SK-N-SH (cell line): ENCODE measurements at regions not wholly inside any gene's neighbourhood (a gene's known extent, or its start where the extent isn't known, plus 50 kb on each side); places are given as distances from the start of the nearest gene placed in this dataset.

Experiments used
- CTCF ChIA-PET: fragments of 300-600, 350-600 bp; formaldehyde crosslinking; extraction: SDS; loops from one replicate; lab custom pipeline; 2021; lab: Yijun Ruan, JAX
- POLR2A ChIA-PET: fragments of 350-600 bp; sonication (Branson Sonifier 250); formaldehyde crosslinking; extraction: SDS; loops from one replicate; lab custom pipeline; 2020; ENCODE audit warnings: antibody characterized with exemption, inconsistent platforms; lab: Yijun Ruan, JAX
- DNase-seq: peaks from one replicate; pipeline ENCODE4 v3.0.0; 2012
- H2AFZ ChIP-seq: fragments of 200-600 bp; sonication (generic); 2 replicates; pipeline ENCODE4 v1.8.1; 2016; ENCODE audit warnings: antibody characterized with exemption, mild to moderate bottlenecking, low read depth
- H3F3A ChIP-seq: fragments of 200-600 bp; sonication (generic); replicated peaks from 2 replicates; pipeline ENCODE3; 2016; ENCODE audit warnings: antibody characterized with exemption, mild to moderate bottlenecking; ENCODE audit not compliant: insufficient read depth
- H3K27ac ChIP-seq, 2 experiments: fragments of 200-500 bp in 1 of 2; fragments of 200-600 bp in 1 of 2; sonication (Bioruptor generic) in 1 of 2; sonication (generic), shearing (Covaris generic) in 1 of 2; 2 replicates each; pipeline versions ENCODE4 v1.5.1 to v1.6.1; 2014 to 2016; ENCODE audit warnings: low read depth in 2 of 2, inconsistent platforms in 1 of 2, low read length in 1 of 2, mild to moderate bottlenecking in 1 of 2, mixed read lengths in 1 of 2
- H3K27me3 ChIP-seq: fragments of 200-600 bp; sonication (generic), shearing (Covaris generic); 2 replicates; pipeline ENCODE4 v1.6.1; 2016; ENCODE audit warnings: mixed run types; ENCODE audit not compliant: insufficient read depth
- H3K36me3 ChIP-seq, 2 experiments: fragments of 200-500 bp in 1 of 2; fragments of 200-600 bp in 1 of 2; sonication (Bioruptor generic) in 1 of 2; sonication (generic) in 1 of 2; replicated peaks in 1 of 2; 2 replicates each; pipeline versions ENCODE3 to v1.5.1; 2014 to 2016; ENCODE audit warnings: low read length in 1 of 2, mild to moderate bottlenecking in 1 of 2; ENCODE audit not compliant: insufficient read depth in 2 of 2, control insufficient read depth in 1 of 2
- H3K4me1 ChIP-seq, 2 experiments: fragments of 200-500 bp in 1 of 2; fragments of 200-600 bp in 1 of 2; sonication (Bioruptor generic) in 1 of 2; sonication (generic), shearing (Covaris generic) in 1 of 2; 2 replicates each; pipeline versions ENCODE4 v1.5.1 to v1.6.1; 2014 to 2016; ENCODE audit warnings: low read depth in 1 of 2, low read length in 1 of 2, mixed run types in 1 of 2; ENCODE audit not compliant: insufficient read depth in 2 of 2, control insufficient read depth in 1 of 2
- H3K4me2 ChIP-seq: fragments of 200-600 bp; sonication (generic), shearing (Covaris generic); 2 replicates; pipeline ENCODE4 v1.6.1; 2017; ENCODE audit warnings: mixed run types
- H3K4me3 ChIP-seq, 2 experiments: fragments of 200-500 bp in 1 of 2; fragments of 200-600 bp in 1 of 2; sonication (Bioruptor generic) in 1 of 2; sonication (generic), shearing (Covaris generic) in 1 of 2; 2 replicates each; pipeline versions ENCODE4 v1.5.1 to v1.8.1; 2014 to 2016; ENCODE audit warnings: low read depth in 2 of 2, inconsistent platforms in 1 of 2, low read length in 1 of 2, mild to moderate bottlenecking in 1 of 2, mixed read lengths in 1 of 2, moderate library complexity in 1 of 2
- H3K79me2 ChIP-seq: fragments of 200-600 bp; sonication (generic); 2 replicates; pipeline ENCODE4 v1.8.1; 2017; ENCODE audit warnings: mild to moderate bottlenecking; ENCODE audit not compliant: insufficient read depth
- H3K9ac ChIP-seq: fragments of 200-600 bp; sonication (generic); 2 replicates; pipeline ENCODE4 v1.6.1; 2017; ENCODE audit warnings: mixed run types
- H3K9me2 ChIP-seq: fragments of 200-600 bp; sonication (generic); 2 replicates; pipeline ENCODE4 v1.6.1; 2017; ENCODE audit warnings: mixed run types
- H3K9me3 ChIP-seq: fragments of 200-600 bp; sonication (generic); 2 replicates; pipeline ENCODE4 v1.6.1; 2017; ENCODE audit warnings: mixed run types, mild to moderate bottlenecking, moderate library complexity
- H4K20me1 ChIP-seq: fragments of 200-600 bp; sonication (generic); 2 replicates; pipeline ENCODE4 v1.6.1; 2017; ENCODE audit warnings: mild to moderate bottlenecking, mixed run types; ENCODE audit not compliant: insufficient read depth
- CHD2 ChIP-seq: fragments of 150-350 bp; IDR thresholded peaks from 2 replicates; pipeline ENCODE4 v1.6.1; 2018; ENCODE audit warnings: low read length; ENCODE audit not compliant: partially characterized antibody
- EP300 ChIP-seq, 2 experiments: IDR thresholded peaks; 2 replicates each; pipeline versions ENCODE4 v1.4.0 to v1.6.1; 2012; ENCODE audit warnings: borderline replicate concordance in 1 of 2, low read depth in 1 of 2, low read length in 1 of 2
- EZH2phosphoT487 ChIP-seq: fragments of 200-600 bp; sonication (generic); IDR thresholded peaks from 2 replicates; pipeline ENCODE4 v1.6.1; 2017; ENCODE audit warnings: low read depth, mixed run types, mild to moderate bottlenecking, antibody characterized with exemption, moderate library complexity, borderline replicate concordance
- NRF1 ChIP-seq: IDR thresholded peaks from 2 replicates; pipeline ENCODE4 v1.6.1; 2012; ENCODE audit warnings: low read depth, mild to moderate bottlenecking, low read length
- PBX3 ChIP-seq: IDR thresholded peaks from 2 replicates; pipeline ENCODE4; 2012
- RAD21 ChIP-seq: IDR thresholded peaks from 2 replicates; pipeline ENCODE4 v1.6.1; 2012; ENCODE audit warnings: mild to moderate bottlenecking, low read length
- RCOR1 ChIP-seq: fragments of 150-350 bp; IDR thresholded peaks from 2 replicates; pipeline ENCODE4 v1.6.1; 2017; ENCODE audit warnings: antibody characterized with exemption, low read length
- REST ChIP-seq: IDR thresholded peaks from 2 replicates; pipeline ENCODE4 v1.6.1; 2012; ENCODE audit warnings: mild to moderate bottlenecking, low read depth, low read length, moderate library complexity
- RXRA ChIP-seq: IDR thresholded peaks from 2 replicates; pipeline ENCODE4 v1.4.0; 2012; ENCODE audit warnings: low read depth, mild to moderate bottlenecking, borderline replicate concordance
- TAF1 ChIP-seq: IDR thresholded peaks from 2 replicates; pipeline ENCODE4 v1.6.1; 2012; ENCODE audit warnings: low read depth, mild to moderate bottlenecking, low read length, moderate library complexity, borderline replicate concordance
- ZBTB33 ChIP-seq: IDR thresholded peaks from 2 replicates; pipeline ENCODE4 v1.4.0; 2012; ENCODE audit warnings: low read depth, borderline replicate concordance
- WGBS: methylation state at CpG from one replicate; pipeline ENCODE4 v1.1.6; 2017; ENCODE audit warnings: low lambda C conversion rate; 5-methylcytosine and 5-hydroxymethylcytosine counted together

GRCh38 chr1:194355488-194356106, 1169.2 kb upstream of the B3GALT2 start (continued):
- TF ChIP-seq ZBTB33 (no peak), EZH2phosphoT487 (no peak), RXRA (no peak), TAF1 (no peak), EP300 (IDR thresholded peaks at IDR 0.05; ENCODE audit: borderline replicate concordance in 1 of 2, low read depth in 1 of 2, low read length in 1 of 2) (no peak), RCOR1 (no peak), CHD2 (no peak), PBX3 (no peak), NRF1 (no peak)
- TF ChIP-seq, all 33 proteins: peak for 0

GRCh38 chr1:194353121-194353520, 1166.7 kb upstream of the B3GALT2 start:
- Histone ChIP-seq H3K79me2 (no peaks in the 10 kb centered on the region), H3K27ac (no peak overlapping the region), H3K9me3 (no peaks in the 10 kb centered on the region), H3K9me2 (no peaks in the 10 kb centered on the region), H3K36me3 (no peaks in the 10 kb centered on the region), H3F3A (no peaks in the 10 kb centered on the region), H3K4me1 (no peaks in the 10 kb centered on the region; a peak in 1 of 4 replicates), H3K27me3 (no peaks in the 10 kb centered on the region; the same call in 1 of the 2 replicates), H2AFZ (no peak overlapping the region), H3K4me2 (no peak overlapping the region), H4K20me1 (no peaks in the 10 kb centered on the region), H3K4me3 (no peak overlapping the region), H3K9ac (no peak overlapping the region)
- no peak for DNase-seq
- no peak for TF ChIP-seq REST
- no peak for TF ChIP-seq RAD21
- TF ChIP-seq ZBTB33: no peak
- POLR2A ChIA-PET: no interaction called here
- 18% methylated on average over 3 of the region's 3 CpGs for WGBS
- CTCF ChIA-PET: no interaction called here
